ENCODE measurements at regions not wholly inside any gene's neighbourhood (a gene's known extent, or its start where the extent isn't known, plus 50 kb on each side); places are given as distances from the start of the nearest gene placed in this dataset.

DNA sequence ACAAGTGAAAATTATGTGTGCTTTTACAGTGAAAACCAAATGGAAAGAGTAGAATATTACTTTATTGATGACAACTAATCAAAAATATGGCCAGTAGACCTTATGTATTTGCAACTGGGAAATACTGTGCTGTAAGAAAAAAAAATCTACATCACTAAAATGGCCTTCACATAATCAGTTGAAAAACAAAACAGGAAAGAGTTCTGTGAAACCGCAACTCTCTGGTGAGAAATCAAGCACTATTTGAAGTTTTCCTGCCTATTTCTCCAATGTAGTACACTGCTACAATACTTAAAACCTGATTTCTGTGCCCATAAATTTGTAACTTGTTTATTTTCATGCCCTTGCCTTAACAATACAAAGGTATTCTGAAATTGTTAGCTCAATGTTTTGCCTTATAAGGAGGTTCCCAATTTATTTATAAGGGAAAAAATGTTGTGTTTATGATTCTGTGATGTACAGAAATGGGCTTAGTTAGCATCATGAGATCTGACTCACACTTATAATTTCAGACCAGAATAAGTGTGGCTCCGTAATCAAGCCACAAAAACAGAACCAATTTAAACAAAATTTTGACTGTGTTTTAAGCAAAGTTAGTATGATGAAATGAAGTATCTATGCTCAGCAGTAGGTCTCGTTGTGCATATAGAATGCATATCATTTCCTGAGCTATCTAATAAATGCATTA, 147.1 kb downstream of the FAT4 start:
- Histone ChIP-seq H3K4me3 (ENCODE audit: low read length) (no peak overlapping the region), H3K36me3 (ENCODE audit: control insufficient read depth, low read length) (no peaks in the 10 kb centered on the region), H3K79me2 (ENCODE audit: control insufficient read depth, low read length) (no peaks in the 10 kb centered on the region), H3K27me3 (ENCODE audit: control insufficient read depth, low read length) (no peaks in the 10 kb centered on the region), H4K20me1 (ENCODE audit: control insufficient read depth, insufficient read depth, low read depth, low read length) (no peaks in the 10 kb centered on the region), H3K27ac (ENCODE audit: low read depth, low read length) (no peak overlapping the region), H3K9me3 (ENCODE audit: control insufficient read depth, insufficient read depth, low read length) (no peaks in the 10 kb centered on the region), H3F3A (ENCODE audit: control insufficient read depth, insufficient read depth) (no peaks in the 10 kb centered on the region), H3K4me1 (ENCODE audit: control insufficient read depth, low read length) (no peaks in the 10 kb centered on the region), H3K9me2 (replicated peaks; ENCODE audit: control insufficient read depth, low read length) (no peaks in the 10 kb centered on the region), H3K4me2 (ENCODE audit: low read length) (no peak overlapping the region)
- no peak for TF ChIP-seq EZH2phosphoT487 (IDR thresholded peaks at IDR 0.05; ENCODE audit: borderline replicate concordance, low read length)
- TF ChIP-seq, protein P1, sequence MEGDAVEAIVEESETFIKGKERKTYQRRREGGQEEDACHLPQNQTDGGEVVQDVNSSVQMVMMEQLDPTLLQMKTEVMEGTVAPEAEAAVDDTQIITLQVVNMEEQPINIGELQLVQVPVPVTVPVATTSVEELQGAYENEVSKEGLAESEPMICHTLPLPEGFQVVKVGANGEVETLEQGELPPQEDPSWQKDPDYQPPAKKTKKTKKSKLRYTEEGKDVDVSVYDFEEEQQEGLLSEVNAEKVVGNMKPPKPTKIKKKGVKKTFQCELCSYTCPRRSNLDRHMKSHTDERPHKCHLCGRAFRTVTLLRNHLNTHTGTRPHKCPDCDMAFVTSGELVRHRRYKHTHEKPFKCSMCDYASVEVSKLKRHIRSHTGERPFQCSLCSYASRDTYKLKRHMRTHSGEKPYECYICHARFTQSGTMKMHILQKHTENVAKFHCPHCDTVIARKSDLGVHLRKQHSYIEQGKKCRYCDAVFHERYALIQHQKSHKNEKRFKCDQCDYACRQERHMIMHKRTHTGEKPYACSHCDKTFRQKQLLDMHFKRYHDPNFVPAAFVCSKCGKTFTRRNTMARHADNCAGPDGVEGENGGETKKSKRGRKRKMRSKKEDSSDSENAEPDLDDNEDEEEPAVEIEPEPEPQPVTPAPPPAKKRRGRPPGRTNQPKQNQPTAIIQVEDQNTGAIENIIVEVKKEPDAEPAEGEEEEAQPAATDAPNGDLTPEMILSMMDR (IDR thresholded peaks at IDR 0.05; ENCODE audit: low read depth, low read length, poor library complexity, severe bottlenecking) = no peak

DNA sequence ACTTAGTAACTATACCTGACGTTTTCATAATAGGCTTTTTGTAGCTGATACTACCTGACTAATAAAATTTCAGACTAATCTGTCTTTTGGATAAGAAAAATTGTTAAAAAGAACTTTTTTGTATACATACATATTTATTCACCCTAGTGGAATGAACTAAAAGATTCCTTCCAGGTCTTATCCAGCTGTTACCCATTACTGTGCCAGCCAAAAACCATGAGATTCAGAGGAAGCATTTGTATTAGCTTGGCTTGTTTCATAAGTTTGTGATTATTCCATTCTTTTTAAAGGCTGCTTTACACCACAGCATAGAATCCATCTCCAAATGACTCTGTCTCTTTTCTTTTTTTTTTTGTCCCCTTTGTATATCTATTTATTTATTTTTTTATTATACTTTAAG, 149.4 kb downstream of the FAT4 start:
- no peaks in the 10 kb centered on the region for H3K9me2 ChIP-seq (replicated peaks; ENCODE audit: control insufficient read depth, low read length)
- no peak overlapping the region for H3K4me3 ChIP-seq (ENCODE audit: low read length)
- H3K36me3 ChIP-seq (ENCODE audit: control insufficient read depth, low read length) = no peaks in the 10 kb centered on the region
- H3K27ac ChIP-seq (ENCODE audit: low read depth, low read length) = no peak overlapping the region
- H4K20me1 ChIP-seq (ENCODE audit: control insufficient read depth, insufficient read depth, low read depth, low read length) = no peaks in the 10 kb centered on the region
- H3K4me1 ChIP-seq (ENCODE audit: control insufficient read depth, low read length) = no peaks in the 10 kb centered on the region
- H3K27me3 ChIP-seq (ENCODE audit: control insufficient read depth, low read length) = no peaks in the 10 kb centered on the region
- no peak for TF ChIP-seq EZH2phosphoT487 (IDR thresholded peaks at IDR 0.05; ENCODE audit: borderline replicate concordance, low read length)
- TF ChIP-seq, protein P1 (IDR thresholded peaks at IDR 0.05; ENCODE audit: low read depth, low read length, poor library complexity, severe bottlenecking) = no peak
- no peak overlapping the region for H3K4me2 ChIP-seq (ENCODE audit: low read length)
- H3K79me2 ChIP-seq (ENCODE audit: control insufficient read depth, low read length) = no peaks in the 10 kb centered on the region
- no peaks in the 10 kb centered on the region for H3F3A ChIP-seq (ENCODE audit: control insufficient read depth, insufficient read depth)
- H3K9me3 ChIP-seq (ENCODE audit: control insufficient read depth, insufficient read depth, low read length) = no peaks in the 10 kb centered on the region

DNA sequence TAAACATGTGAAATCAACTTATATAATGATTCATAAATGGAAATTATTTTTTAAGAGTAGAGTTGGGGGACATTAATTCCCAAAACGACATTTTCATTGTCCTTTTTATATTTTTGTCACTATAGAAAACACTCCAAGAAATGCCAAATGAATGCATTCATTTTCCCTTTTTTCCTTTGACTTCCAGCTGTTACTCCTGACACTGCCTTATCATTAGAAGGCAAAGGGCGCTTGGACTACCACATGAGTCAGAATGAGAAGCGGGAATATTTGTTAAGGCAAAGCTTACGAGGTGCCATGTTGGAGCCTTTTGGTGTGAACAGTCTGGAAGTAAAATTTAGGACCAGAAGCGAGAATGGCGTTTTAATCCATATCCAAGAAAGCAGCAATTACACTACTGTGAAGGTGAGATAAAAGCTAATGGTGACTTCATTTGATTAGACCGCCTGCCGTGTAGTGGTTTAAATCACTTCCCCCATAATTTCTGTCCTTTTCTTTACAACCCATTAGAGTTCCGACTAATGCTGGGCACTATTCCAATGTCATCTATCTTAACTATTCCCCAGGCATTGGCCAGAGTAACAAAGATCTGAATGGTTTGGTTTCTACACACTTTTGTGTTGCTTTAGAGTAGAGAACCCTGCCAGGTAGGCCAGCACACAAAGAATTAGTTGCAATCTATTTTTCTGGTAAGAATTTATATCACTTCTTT, 166.7 kb downstream of the FAT4 start:
- no peaks in the 10 kb centered on the region for H3K9me3 ChIP-seq (ENCODE audit: control insufficient read depth, insufficient read depth, low read length)
- H3K9me2 ChIP-seq (replicated peaks; ENCODE audit: control insufficient read depth, low read length) = no peaks in the 10 kb centered on the region
- H4K20me1 ChIP-seq (ENCODE audit: control insufficient read depth, insufficient read depth, low read depth, low read length) = no peaks in the 10 kb centered on the region
- H3K36me3 ChIP-seq (ENCODE audit: control insufficient read depth, low read length) = no peaks in the 10 kb centered on the region
- H3K4me2 ChIP-seq (ENCODE audit: low read length) = no peak overlapping the region
- H3F3A ChIP-seq (ENCODE audit: control insufficient read depth, insufficient read depth) = no peaks in the 10 kb centered on the region
- no peaks in the 10 kb centered on the region for H3K27me3 ChIP-seq (ENCODE audit: control insufficient read depth, low read length)
- H3K27ac ChIP-seq (ENCODE audit: low read depth, low read length) = no peak overlapping the region
- H3K79me2 ChIP-seq (ENCODE audit: control insufficient read depth, low read length) = no peaks in the 10 kb centered on the region
- TF ChIP-seq, protein P1 (IDR thresholded peaks at IDR 0.05; ENCODE audit: low read depth, low read length, poor library complexity, severe bottlenecking) = no peak
- no peak for TF ChIP-seq EZH2phosphoT487 (IDR thresholded peaks at IDR 0.05; ENCODE audit: borderline replicate concordance, low read length)
- H3K4me3 ChIP-seq (ENCODE audit: low read length) = no peak overlapping the region
- H3K4me1 ChIP-seq (ENCODE audit: control insufficient read depth, low read length) = no peaks in the 10 kb centered on the region
